GM18519 (cell line): ENCODE measurements at regions not wholly inside any gene's neighbourhood (a gene's known extent, or its start where the extent isn't known, plus 50 kb on each side); places are given as distances from the start of the nearest gene placed in this dataset.

Source experiments
- ATAC-seq: cut with Tn5 transposase; IDR thresholded peaks from one replicate; pipeline ENCODE4 v1.9.1; 2021; ENCODE audit warnings: mild to moderate bottlenecking, moderate library complexity; ENCODE audit not compliant: unreplicated experiment, low FRiP score

GRCh38 chr3:76378789-76379188 is 593.4 kb upstream of the ZNF717 start:
- no peak for ATAC-seq

GRCh38 chr3:76383781-76384180 is 598.4 kb upstream of the ZNF717 start:
- ATAC-seq = no peak

DNA sequence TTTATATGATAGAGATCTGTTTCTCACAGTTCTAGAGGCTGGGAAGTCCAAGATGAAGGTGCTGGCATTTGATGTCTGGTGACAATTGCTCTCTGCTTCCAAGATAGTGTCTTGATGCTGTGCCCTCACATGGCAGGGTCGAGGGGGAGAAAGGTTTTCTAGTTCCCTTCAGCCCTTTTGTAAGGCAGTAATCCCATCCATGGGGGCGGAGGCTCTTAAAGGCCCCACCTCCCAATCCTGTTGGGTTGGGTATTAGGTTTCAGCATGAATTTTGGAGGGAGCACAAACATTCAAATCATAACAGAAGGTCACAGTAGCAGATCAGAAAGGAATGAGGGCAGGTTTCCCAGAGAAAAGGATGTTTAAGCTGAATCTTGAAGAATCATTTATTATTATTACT is 601.7 kb upstream of the ZNF717 start:
- ATAC-seq = no peak

DNA sequence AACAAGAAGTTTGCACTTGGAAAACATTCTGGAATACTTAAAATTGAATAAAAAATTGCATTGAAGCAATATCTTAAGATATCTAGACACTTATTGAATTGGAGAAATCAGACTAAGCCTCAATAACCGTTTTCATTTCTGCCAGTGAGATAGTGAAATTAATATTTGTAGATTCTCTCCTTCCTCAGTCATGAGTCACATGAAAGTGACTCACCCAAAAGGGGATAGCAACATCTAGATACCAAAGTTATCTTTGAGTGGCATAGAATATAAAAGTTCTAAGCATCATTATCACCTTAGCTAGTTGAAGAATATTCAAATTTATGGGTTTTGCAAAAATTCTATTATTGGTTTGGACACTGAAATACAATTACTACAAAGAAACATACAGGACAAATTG is 614.8 kb upstream of the ZNF717 start:
- ATAC-seq = no peak

GRCh38 chr3:76402926-76403325 is 617.6 kb upstream of the ZNF717 start:
- ATAC-seq = no peak

- ATAC-seq = no peak
Observed at GRCh38 chr3:76403556-76403955, 618.2 kb upstream of the ZNF717 start.

- ATAC-seq = no peak
Observed at GRCh38 chr3:76405196-76405595, 619.8 kb upstream of the ZNF717 start.

- ATAC-seq = no peak
Observed at GRCh38 chr3:76410762-76411281, 625.5 kb upstream of the ZNF717 start.

- no peak for ATAC-seq
Observed at GRCh38 chr3:76415384-76415783, 624.5 kb upstream of the ROBO2 start.

DNA sequence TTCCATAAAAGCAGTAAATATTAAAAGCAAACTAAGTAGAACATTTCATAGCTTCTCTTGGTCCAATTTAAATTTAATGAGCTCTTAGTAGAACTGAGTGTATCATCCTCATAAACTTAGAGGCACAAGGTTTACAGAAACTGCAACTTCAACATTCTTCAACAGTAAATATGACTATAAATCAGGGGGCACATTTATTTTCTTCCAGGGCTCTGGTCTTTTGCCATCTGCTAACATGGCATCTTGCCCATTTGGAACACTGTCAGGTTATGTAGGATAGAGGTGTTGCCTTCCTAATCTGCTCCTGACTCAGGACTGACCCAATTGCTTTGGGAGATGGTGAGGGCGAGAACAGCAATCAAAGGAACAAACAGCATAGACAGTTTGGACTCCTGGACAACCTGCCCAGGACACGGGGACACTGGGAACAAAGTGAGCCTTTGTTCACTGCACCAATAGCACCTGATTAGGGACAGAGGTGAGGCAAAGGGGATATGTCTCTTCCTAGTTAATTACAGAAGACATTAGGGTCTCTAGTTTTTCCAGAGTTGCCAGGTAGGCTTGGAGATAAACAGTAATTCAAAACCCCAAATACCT is 610.2 kb upstream of the ROBO2 start:
- ATAC-seq = no peak

GRCh38 chr3:76432396-76432795 is 607.5 kb upstream of the ROBO2 start:
- ATAC-seq = no peak

- ATAC-seq = no peak
Observed at GRCh38 chr3:76436894-76437293, 603.0 kb upstream of the ROBO2 start.

DNA sequence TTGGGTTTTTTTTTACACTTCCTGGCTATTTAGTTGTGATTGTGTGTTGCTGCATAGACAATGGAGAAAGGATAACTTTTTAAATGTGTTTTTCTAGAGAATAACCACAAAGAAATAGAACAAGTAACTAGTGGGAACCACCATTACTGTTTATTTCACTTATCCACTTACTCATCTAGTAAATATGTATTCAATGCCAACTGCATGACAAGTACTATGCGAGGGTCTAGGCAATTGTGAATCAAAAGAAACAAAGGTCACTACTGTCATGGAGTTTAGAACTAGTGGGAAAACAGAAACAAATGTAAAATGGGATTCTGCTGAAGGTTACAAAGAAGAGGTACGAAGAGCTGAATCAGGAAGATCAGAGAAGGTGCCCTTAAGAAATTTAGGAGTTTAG is 600.9 kb upstream of the ROBO2 start:
- ATAC-seq = no peak

DNA sequence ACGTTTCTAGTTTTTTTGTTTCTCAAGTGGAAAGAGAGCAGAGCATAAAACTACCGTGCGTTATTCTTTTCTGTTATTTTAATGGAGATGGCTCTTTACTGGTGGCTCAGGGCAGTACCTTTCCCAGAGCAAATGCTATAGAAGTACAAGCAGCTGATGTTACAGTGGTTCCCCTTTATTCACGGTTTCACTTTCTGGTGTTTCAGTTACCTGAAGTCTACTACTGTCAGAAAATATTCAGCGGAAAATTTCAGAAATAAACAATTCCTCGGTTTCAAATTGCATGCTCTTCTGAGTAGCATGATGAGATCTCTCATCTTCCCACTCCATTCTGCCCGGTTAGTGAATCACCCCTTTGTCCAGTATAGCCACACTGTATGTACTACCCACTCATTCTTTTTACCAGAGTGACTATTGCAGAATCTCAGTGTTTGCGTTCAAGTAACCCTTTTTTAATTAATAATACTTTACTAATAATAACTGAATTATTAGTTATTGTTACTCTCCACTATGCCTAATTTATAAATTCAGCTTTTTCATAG is 597.5 kb upstream of the ROBO2 start:
- no peak for ATAC-seq

DNA sequence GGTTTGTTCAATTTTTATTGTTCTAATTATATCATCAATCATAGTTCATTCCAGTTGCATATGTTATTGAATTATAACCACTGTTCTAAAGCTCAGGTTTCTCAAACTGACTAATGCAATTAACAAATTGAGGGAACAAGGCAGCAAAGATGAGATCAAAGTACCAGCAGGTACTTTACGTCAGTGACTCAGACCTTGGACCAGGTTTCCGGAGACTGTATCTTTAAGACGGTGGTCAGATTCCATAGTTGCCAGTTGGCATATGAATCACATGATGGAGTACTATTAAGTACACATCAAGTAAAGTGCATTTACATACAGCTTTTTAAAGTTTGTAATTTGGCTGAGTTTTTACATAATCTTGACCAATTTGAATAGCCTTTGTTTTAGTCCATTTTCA is 583.6 kb upstream of the ROBO2 start:
- ATAC-seq = no peak

DNA sequence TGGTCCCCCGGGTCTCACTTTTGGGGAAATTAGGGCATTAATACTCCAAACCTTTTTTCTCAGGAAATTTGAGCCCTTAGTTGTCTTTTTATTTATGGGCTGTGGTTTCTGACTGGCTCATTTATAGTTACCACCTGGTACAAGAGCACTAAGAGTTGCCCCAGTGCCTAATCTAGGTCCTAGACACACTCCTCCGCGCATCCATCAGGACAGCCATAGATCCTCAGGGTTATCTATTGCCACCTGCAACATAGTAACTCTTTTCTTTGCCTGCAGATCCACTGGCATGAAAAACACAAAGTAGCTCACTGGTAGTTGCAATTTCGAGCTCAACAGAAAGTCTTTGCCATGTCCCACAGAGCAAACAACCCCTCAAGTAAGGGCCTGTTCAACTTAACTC is 576.4 kb upstream of the ROBO2 start:
- ATAC-seq = no peak

GRCh38 chr3:76470285-76470684 is 569.6 kb upstream of the ROBO2 start:
- no peak for ATAC-seq

DNA sequence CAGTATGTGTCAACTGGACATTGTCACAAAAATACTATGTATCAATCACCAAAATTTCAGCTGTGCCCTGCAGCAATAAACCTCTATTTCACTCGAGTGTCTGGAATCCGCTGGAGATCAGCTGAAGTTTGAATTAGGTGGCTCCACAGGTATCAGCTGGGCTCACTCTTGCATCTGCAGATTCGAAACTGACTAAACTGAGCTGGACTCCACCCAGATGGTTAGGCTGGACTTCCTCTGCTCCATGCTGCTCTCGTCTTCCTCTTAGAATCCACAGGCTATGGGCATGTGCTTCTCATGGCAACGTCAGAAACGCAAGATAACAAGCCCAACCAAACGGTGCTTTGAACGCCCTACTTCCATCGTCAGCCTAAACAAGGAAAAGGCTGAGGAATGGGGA is 565.3 kb upstream of the ROBO2 start:
- ATAC-seq = no peak

DNA sequence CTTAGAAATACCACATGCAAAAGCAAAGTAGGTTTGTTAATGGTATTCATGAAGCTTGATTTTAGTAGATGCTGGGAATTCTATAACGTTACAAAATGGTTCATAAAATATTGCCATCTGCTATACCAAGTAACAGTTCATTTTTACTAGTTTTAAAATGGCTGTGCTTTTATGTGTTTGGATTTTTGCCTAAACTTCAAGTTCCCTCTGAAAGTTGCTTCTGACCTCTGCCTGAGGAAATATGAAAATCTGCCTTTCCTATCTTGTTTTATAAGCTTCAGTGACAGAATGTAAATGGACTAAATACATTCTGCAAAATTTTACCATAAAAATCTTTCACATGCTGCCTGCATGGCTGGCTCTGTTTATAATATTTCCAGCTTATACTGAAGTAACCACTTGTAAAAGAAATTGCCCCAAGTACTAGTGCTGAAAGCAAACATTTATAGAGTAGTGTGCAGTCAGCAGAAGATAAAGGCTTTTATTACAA is 560.7 kb upstream of the ROBO2 start:
- ATAC-seq = no peak

DNA sequence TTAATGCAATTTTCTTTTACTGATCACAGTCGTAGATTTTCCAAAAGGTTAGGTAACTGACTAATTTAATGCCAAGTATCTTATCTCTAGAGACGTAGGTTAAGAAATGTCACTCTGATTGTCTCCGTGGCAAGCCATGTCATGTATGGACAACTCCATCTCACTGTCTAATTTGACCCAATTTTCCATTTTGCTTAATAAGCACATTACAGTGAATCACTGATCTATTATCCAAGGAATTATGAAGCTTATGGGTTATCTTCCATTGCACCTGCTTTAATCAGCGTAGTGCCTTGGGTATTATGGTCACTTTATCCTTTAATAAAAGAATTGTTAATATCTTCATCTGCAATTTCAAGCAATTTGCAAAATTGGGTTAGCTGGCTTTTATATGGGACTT is 557.4 kb upstream of the ROBO2 start:
- ATAC-seq = no peak

DNA sequence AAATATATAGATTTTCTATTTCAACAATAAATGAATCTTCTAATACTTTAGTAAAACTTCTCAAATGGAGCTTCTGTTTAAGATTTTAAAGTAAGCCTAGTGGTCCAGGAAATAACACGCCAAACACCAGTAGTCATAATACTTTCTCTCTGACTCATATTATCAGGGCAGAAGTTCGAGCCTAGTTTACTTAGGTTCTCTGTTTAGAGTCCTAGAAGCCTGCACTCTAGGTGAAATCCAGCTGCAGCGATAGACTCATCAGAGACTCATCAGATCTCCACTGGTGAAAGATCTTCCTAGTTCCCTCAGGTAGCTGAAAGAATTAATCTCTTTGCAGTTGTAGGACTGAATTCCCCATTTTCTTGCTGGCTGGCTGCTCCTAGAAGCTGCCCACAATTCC is 552.5 kb upstream of the ROBO2 start:
- no peak for ATAC-seq

GRCh38 chr3:76490064-76490463 is 549.8 kb upstream of the ROBO2 start:
- ATAC-seq = no peak

DNA sequence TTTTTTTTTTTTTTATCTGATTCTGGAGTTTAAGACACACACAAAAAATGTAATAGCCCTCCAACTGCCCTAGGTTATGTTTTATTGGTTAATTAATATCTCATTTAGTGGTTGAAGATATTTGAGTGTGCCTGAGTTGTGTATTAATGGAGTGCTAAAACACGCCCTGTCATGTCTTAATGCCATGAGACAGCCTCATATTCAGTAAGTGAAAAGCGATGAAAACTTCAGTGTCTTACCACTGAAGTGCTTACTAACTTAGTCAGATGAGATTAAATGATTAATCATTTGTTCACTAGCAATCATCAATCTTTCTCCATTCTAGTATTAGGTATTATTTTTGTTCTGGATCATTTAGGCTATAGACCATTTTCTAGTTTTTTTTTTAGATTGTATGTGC is 544.7 kb upstream of the ROBO2 start:
- no peak for ATAC-seq
